Natural killer cell (primary cell): ENCODE measurements at regions not wholly inside any gene's neighbourhood (a gene's known extent, or its start where the extent isn't known, plus 50 kb on each side); places are given as distances from the start of the nearest gene placed in this dataset.

ENCODE experiments used
- ATAC-seq, 3 donors: fragments of 150-1000 bp in 2 of 3; fragments of 200-7000 bp in 1 of 3; cut with Tn5 transposase; 1 replicate in 1 of 3; 2 replicates in 2 of 3; pipeline ENCODE4 v1.10.0; 2021; ENCODE audit warnings: mild to moderate bottlenecking in 2 of 3, moderate library complexity in 2 of 3
- DNase-seq, 2 donors: peaks; one replicate each; pipeline versions ENCODE4 v3.0.0 to v3.0.0-alpha.2; 2013 to 2021; ENCODE audit warnings: mixed read lengths in 1 of 2
- H3K27ac ChIP-seq: one replicate; pipeline ENCODE4 v1.5.1; 2013; ENCODE audit warnings: mild to moderate bottlenecking, low read length
- H3K27me3 ChIP-seq: one replicate; pipeline ENCODE4 v1.6.1; 2013; ENCODE audit warnings: low read length; ENCODE audit not compliant: control insufficient read depth, insufficient read depth
- H3K36me3 ChIP-seq: one replicate; pipeline ENCODE4 v1.6.1; 2013; ENCODE audit warnings: low read length; ENCODE audit not compliant: control insufficient read depth, insufficient read depth
- H3K4me1 ChIP-seq: one replicate; pipeline ENCODE4 v1.6.1; 2013; ENCODE audit warnings: low read length; ENCODE audit not compliant: control insufficient read depth, insufficient read depth
- H3K4me3 ChIP-seq: one replicate; pipeline ENCODE4 v1.5.1; 2013; ENCODE audit warnings: low read length
- H3K9me3 ChIP-seq: one replicate; pipeline ENCODE4 v1.6.1; 2013; ENCODE audit warnings: low read length; ENCODE audit not compliant: control insufficient read depth, insufficient read depth
- H3K27ac Mint-ChIP-seq, 2 donors: one replicate each; pipeline ENCODE4 v1.8.0; 2022; ENCODE audit warnings: mild to moderate bottlenecking in 2 of 2, mixed read lengths in 2 of 2, moderate library complexity in 1 of 2
- H3K27me3 Mint-ChIP-seq, 2 donors: one replicate each; pipeline ENCODE4 v1.8.0; 2022; ENCODE audit warnings: low read depth in 2 of 2, mixed read lengths in 2 of 2
- H3K36me3 Mint-ChIP-seq: one replicate; pipeline ENCODE4 v1.8.0; 2022; ENCODE audit warnings: mixed read lengths
- H3K4me1 Mint-ChIP-seq, 2 donors: one replicate each; pipeline ENCODE4 v1.8.0; 2022; ENCODE audit warnings: mixed read lengths in 2 of 2
- H3K4me3 Mint-ChIP-seq: one replicate; pipeline ENCODE4 v1.8.0; 2022; ENCODE audit warnings: mild to moderate bottlenecking, moderate library complexity, mixed read lengths
- H3K9me3 Mint-ChIP-seq, 2 donors: one replicate each; pipeline ENCODE4 v1.8.0; 2022; ENCODE audit warnings: mixed read lengths in 2 of 2
- CTCF ChIP-seq: fragments of 200-600 bp; IDR thresholded peaks from one replicate; pipeline ENCODE4 v1.8.0; 2022; ENCODE audit warnings: antibody characterized with exemption
- WGBS: methylation state at CpG from one replicate; pipeline ENCODE4 v1.1.7; 2013; ENCODE audit warnings: missing lambda C conversion rate; ENCODE audit not compliant: insufficient coverage; 5-methylcytosine and 5-hydroxymethylcytosine counted together
- intact Hi-C: fragments of 100-400 bp; cut with micrococcal nuclease; formaldehyde crosslinking; loops from one replicate; pipeline ENCODE4 v1.14.2; 2022

DNA sequence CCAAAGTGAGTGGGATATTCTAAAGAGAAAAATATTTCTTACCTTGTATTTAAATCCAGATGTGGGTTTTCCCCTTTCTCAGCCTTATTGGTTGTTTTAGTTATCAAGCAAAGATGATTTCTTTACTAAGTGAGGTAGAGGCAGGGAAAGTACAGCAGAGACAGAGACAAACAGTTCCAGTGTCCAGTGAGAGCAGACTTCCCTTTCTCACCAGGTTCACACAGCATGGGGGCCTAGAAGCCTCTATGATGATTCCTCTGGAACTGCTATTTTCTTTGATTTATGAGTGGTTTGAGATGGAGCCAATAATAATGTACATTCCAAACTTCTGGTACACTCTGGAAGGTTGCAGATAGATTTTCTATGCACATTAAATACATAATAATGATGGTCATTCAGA lies 234.0 kb upstream of the MARCKS start:
- intact Hi-C loops = no loop called here
- no peak overlapping the region for H3K27ac ChIP-seq
- no peaks in the 10 kb centered on the region for H3K36me3 ChIP-seq
- H3K9me3 Mint-ChIP-seq = peaks cover 0 to 3% of the 10 kb centered on the region in 2 donors
- H3K4me1 Mint-ChIP-seq = no peaks in the 10 kb centered on the region
- H3K27ac Mint-ChIP-seq = no peak overlapping the region
- no peaks in the 10 kb centered on the region for H3K27me3 Mint-ChIP-seq
- no peaks in the 10 kb centered on the region for H3K9me3 ChIP-seq
- H3K4me3 Mint-ChIP-seq = no peak overlapping the region
- DNase-seq (no peak), ATAC-seq (no peak)
- no peak overlapping the region for H3K4me3 ChIP-seq
- TF ChIP-seq CTCF = no peak
- H3K4me1 ChIP-seq = no peaks in the 10 kb centered on the region
- H3K36me3 Mint-ChIP-seq = no peaks in the 10 kb centered on the region
- no peaks in the 10 kb centered on the region for H3K27me3 ChIP-seq

- TF ChIP-seq CTCF = no peak
- intact Hi-C loops = no loop called here
- no peak overlapping the region for H3K27ac Mint-ChIP-seq
- peaks cover 0 to 3% of the 10 kb centered on the region in 2 donors for H3K4me1 Mint-ChIP-seq
- no peaks in the 10 kb centered on the region for H3K36me3 Mint-ChIP-seq
- 83% methylated on average over 2 of the region's 3 CpGs for WGBS
- H3K4me3 Mint-ChIP-seq = no peak overlapping the region
- peaks cover 0 to 2% of the 10 kb centered on the region in 2 donors for H3K27me3 Mint-ChIP-seq
- Histone ChIP-seq H3K4me3 (no peak overlapping the region), H3K9me3 (no peaks in the 10 kb centered on the region), H3K4me1 (peaks cover 3% of the 10 kb centered on the region), H3K27me3 (no peaks in the 10 kb centered on the region), H3K27ac (no peak overlapping the region), H3K36me3 (no peaks in the 10 kb centered on the region)
- ATAC-seq (no peak), DNase-seq (no peak)
- H3K9me3 Mint-ChIP-seq = peaks cover 0 to 5% of the 10 kb centered on the region in 2 donors
Observed at GRCh38 chr6:113625850-113626249, 231.3 kb upstream of the MARCKS start.

DNA sequence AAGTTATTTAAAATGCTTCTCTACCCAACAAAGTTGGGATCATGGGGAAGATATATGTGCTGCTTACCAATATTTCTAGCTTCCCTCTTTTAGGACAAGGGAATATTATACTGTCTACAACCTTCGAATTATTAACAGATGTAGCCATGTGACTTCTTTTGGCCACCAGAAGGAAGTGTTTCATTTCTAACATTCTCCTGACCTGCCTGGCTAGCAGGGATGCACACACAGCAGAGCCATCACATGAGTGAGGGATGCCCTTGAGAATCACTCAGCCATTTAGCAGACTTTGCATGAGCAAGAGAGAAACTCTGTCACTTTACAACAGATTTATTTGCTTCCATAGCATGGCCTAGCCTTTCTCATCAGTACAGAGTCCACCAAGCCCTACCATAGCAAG lies 230.7 kb upstream of the MARCKS start:
- H3K36me3 Mint-ChIP-seq = no peaks in the 10 kb centered on the region
- Histone ChIP-seq H3K27me3 (no peaks in the 10 kb centered on the region), H3K4me1 (peaks cover 5% of the 10 kb centered on the region), H3K9me3 (no peaks in the 10 kb centered on the region), H3K36me3 (no peaks in the 10 kb centered on the region), H3K4me3 (no peak overlapping the region), H3K27ac (no peak overlapping the region)
- WGBS = 91% methylated on average over 1 of the region's 1 CpG
- no peak for DNase-seq
- H3K9me3 Mint-ChIP-seq = peaks cover 0 to 5% of the 10 kb centered on the region in 2 donors
- peaks cover 0 to 5% of the 10 kb centered on the region in 2 donors for H3K4me1 Mint-ChIP-seq
- no peak for TF ChIP-seq CTCF
- no peak for ATAC-seq
- peaks cover 0 to 2% of the 10 kb centered on the region in 2 donors for H3K27me3 Mint-ChIP-seq
- intact Hi-C loops = no loop called here
- no peak overlapping the region for H3K27ac Mint-ChIP-seq
- H3K4me3 Mint-ChIP-seq = no peak overlapping the region

- Mint-ChIP-seq H3K36me3 (no peaks in the 10 kb centered on the region), H3K27ac (no peak overlapping the region), H3K4me1 (peaks cover 0 to 5% of the 10 kb centered on the region in 2 donors), H3K9me3 (peaks cover 0 to 5% of the 10 kb centered on the region in 2 donors), H3K27me3 (peaks cover 0 to 2% of the 10 kb centered on the region in 2 donors), H3K4me3 (no peak overlapping the region)
- Histone ChIP-seq H3K27ac (no peak overlapping the region), H3K27me3 (no peaks in the 10 kb centered on the region), H3K9me3 (no peaks in the 10 kb centered on the region), H3K4me3 (no peak overlapping the region), H3K36me3 (no peaks in the 10 kb centered on the region), H3K4me1 (peaks cover 5% of the 10 kb centered on the region)
- ATAC-seq (no peak), DNase-seq (no peak)
- no peak for TF ChIP-seq CTCF
- WGBS = 84% methylated on average over 2 of the region's 2 CpGs
- intact Hi-C loops = no loop called here
Observed at GRCh38 chr6:113627480-113627879, 229.7 kb upstream of the MARCKS start.
